Left colon (tissue), 2 donors: ENCODE measurements at regions not wholly inside any gene's neighbourhood (a gene's known extent, or its start where the extent isn't known, plus 50 kb on each side); places are given as distances from the start of the nearest gene placed in this dataset.
"Not testable (repeated sequence)": the region's sequence is repeated elsewhere in the genome, so short reads cannot be mapped to it uniquely, and the experiment has no call there.

Source experiments
- ATAC-seq: fragments of 200-7000 bp; cut with Tn5 transposase; one replicate; pipeline ENCODE4 v1.9.1; 2020; ENCODE audit warnings: mild to moderate bottlenecking, moderate library complexity
- DNase-seq, 2 donors: peaks; one replicate each; pipeline ENCODE4 v3.0.0-alpha.2; 2020
- intact Hi-C, 2 donors: fragments of 100-400 bp; cut with DNase I in 1 of 2; cut with micrococcal nuclease in 1 of 2; formaldehyde crosslinking; loops; one replicate each; pipeline versions ENCODE4 v1.11.2 to v1.14.0; 2022; cut with DNase I, micrococcal nuclease
- donor health status: DM: no; HTN: no; CAD: no.
- donor health status: DM: yes; HTN: yes; CAD: no.

GRCh38 chr1:166471359-166471758 is 304.6 kb upstream of the FAM78B start:
- DNase-seq: no peak
- intact Hi-C loops: loop anchor here in 1 of 2 donors (10.0 kb wide), 1 partner anchor 537 kb away; no protein-coding TSS in a partner anchor
- ATAC-seq: no peak

DNA sequence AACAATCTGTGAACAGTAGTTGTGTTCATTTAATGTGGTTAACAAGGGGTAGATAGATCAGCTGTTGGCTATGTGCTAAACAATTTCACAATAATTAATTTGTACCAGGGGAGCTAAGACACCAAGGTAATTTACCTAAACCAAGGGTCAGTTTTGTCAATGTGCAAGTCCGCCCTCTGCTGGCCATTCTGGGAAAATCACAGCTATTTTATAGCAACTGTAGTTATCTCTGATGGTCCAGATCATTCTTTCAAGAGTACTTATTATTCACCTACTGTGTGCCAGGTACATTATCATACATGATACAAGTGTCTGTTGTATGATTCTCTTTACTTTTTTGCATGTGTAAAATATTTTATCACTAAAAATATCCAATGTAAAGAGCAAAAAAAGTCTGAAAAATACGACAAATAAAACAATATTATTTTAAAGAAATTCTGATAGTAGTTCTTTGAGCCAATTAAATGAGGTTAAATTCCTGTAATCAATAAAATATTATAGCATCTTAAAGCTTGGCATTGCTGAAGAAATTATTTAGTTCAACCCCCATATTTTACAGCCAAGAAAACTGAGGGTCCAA is 312.3 kb upstream of the FAM78B start:
- DNase-seq (peak in 1 of 2 donors; percentile 57), ATAC-seq (peak; percentile 45)
- intact Hi-C loops: loop anchor here in 1 of 2 donors (10.0 kb wide), 1 partner anchor 544 kb away; no protein-coding TSS in a partner anchor

- ATAC-seq (no peak), DNase-seq (no peak)
- intact Hi-C loops: no loop called here
These were observed 317.7 kb upstream of the FAM78B start for GRCh38 chr1:166484471-166484870.

DNA sequence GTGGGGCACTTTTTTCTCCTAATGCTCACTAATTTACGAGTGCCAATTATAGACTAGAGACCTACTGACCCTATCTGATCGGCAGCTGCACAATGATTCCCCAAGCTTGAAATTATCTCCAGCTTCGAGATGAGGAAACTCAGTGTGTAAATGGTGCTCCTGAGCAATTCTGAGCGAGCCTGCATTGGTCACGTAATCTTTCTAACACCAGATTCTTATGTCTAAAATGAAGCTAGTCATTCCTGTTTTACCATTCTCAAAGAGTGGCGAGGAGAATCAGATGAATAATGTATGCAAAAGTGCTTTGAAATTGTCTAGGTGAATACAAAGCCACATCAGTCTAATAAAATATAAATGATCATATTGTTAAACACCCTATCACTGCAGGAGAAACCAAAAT is 318.1 kb upstream of the FAM78B start:
- intact Hi-C loops: no loop called here
- no peak for DNase-seq
- no peak for ATAC-seq

DNA sequence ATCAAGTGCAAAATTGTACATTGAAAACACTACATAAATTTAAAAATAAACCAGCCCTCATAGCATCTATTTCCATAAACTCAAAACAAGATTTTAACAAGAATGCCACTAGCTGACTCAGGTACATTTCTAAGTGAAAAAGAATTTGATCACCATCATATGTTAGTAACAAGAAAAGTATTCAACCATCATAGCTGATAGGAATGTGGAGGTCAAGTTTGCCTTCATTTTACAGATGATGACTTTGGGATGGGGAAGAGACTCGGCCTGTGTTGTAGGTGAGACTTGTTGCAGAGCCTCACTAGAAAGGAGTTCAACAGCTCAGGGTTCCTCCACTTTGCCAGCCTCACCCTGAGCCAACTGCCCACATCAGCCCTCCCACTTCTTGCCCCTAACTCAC is 318.8 kb upstream of the FAM78B start:
- no peak for DNase-seq
- ATAC-seq: no peak
- intact Hi-C loops: no loop called here

DNA sequence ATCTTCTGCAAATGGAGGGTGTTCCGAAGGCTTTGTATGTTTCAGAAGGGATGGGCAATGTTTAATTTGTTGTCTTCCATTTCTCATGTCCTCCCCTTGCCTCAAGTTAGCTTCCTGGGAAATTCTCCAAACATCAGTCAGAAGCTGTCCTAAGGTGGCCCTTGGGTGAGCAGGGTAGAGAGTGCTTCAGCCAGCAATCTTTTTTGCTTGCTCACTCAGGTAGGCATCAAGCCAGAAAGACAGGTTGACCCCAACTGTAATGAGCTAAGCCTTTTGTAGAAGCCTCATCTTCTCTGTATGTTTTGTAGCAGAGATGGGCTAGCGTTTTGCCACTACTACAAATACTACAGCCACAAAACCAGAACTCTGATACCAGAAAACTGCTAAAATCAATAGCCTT is 321.5 kb upstream of the FAM78B start:
- no peak for ATAC-seq

GRCh38 chr1:166489356-166489669 is 322.5 kb upstream of the FAM78B start:
- DNase-seq (no peak), ATAC-seq (no peak)
- intact Hi-C loops: no loop called here

More for the DNA sequence above, 321.5 kb upstream of the FAM78B start:
- intact Hi-C loops: no loop called here
- no peak for DNase-seq

GRCh38 chr1:166489670-166490436 is 323.1 kb upstream of the FAM78B start:
- ATAC-seq: peak; percentile 87
- intact Hi-C loops: no loop called here

GRCh38 chr1:166490437-166490991 is 323.7 kb upstream of the FAM78B start:
- DNase-seq: no peak
- ATAC-seq: no peak
- intact Hi-C loops: no loop called here

More at GRCh38 chr1:166489670-166490436, 323.1 kb upstream of the FAM78B start:
- DNase-seq: peak; percentile 32

DNA sequence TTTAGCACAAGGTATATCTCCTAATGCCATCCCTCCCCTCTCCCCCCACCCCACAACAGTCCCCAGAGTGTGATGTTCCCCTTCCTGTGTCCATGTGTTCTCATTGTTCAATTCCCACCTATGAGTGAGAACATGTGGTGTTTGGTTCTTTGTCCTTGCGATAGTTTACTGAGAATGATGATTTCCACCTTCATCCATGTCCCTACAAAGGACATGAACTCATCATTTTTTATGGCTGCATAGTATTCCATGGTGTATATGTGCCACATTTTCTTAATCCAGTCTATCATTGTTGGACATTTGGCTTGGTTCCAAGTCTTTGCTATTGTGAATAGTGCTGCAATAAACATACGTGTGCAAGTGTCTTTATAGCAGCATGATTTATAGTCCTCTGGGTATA is 327.0 kb upstream of the FAM78B start:
- intact Hi-C loops, DNase-seq, ATAC-seq: not testable (repeated sequence)

DNA sequence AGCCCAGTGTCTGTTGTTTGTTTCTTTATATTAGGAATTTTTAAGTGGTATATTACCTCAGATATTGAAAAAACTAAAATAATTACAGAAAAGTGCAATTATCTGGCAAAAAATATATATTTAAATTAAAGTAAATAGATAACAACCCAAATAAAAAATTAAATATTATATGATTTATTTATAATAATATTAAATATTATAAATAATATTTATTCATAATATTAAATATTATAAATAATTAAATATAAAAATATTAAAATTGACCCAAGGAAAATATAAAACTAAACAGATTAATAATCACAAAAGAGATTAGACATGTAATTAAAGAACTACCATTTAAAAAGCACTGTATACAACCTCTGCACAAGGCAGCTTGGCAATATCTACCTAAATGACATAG is 331.9 kb upstream of the POGK start:
- intact Hi-C loops: no loop called here
- ATAC-seq: no peak
- no peak for DNase-seq

DNA sequence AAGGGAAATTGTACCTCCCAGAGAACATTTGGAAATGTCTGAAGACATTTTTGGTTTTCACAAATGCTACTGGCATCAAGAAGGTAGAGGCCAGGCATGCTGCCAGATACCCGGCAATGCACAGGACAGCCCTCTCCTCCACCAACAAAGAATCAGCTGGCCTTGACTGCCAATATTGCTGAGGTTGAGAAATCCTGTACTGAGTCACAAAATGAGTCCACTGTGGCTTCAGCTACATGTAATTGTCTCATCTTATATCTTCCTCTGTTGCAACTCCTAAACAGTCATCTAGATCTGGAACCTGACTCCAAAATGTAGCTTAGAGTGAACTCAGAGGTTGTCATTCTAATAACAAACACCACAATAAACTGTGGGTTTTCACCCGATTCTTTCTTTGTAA is 327.5 kb upstream of the POGK start:
- intact Hi-C loops: no loop called here
- ATAC-seq: no peak
- no peak for DNase-seq

- intact Hi-C loops: no loop called here
- ATAC-seq: no peak
- DNase-seq: no peak
These were observed 325.2 kb upstream of the POGK start for GRCh38 chr1:166514067-166514466.

GRCh38 chr1:166527752-166528151 is 311.5 kb upstream of the POGK start:
- ATAC-seq (no peak), DNase-seq (no peak)
- intact Hi-C loops: no loop called here

GRCh38 chr1:166538646-166539045 is 300.6 kb upstream of the POGK start:
- intact Hi-C loops: no loop called here
- no peak for DNase-seq
- ATAC-seq: no peak

DNA sequence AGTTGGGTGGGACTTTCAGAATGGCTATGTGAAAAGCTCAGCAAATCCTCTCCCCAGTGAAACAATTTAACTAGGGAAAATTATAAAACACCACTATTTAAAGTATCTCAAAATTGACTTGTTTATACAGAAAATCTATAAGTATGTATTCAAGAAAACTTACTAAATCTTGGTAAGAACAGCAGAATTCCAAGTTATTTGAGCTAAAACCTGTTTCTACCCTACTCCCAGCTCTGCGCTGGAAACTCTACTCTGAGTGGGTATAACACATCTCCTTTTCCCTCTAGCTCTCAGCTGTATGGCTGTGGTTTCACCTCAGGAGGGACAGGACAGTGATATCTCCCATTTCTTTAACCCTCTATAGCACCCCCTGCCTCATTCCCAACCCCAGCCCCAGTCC is 295.2 kb upstream of the POGK start:
- intact Hi-C loops: no loop called here
- ATAC-seq (no peak), DNase-seq (no peak)

GRCh38 chr1:166544561-166544960 is 294.7 kb upstream of the POGK start:
- no peak for DNase-seq
- intact Hi-C loops: no loop called here
- no peak for ATAC-seq

DNA sequence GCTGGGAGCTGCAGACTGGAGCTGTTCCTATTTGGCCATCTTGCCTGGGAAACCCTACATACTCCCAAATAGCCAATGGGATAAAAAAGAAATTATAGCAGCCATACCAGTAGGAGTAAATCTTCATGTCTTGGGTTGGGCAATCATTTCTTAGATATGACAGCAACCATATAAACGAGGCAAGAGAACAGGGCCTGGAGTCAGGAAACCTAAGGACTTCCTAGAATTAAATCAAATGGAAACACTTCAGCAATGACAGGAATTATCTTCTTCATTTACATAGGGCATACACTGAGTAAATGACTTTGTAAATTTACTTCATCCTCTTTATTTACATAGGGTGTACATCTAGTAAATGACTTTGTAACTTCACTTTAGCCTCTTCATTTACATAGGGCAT is 286.6 kb upstream of the POGK start:
- intact Hi-C loops: no loop called here
- no peak for ATAC-seq

GRCh38 chr1:166570954-166571353 is 268.3 kb upstream of the POGK start:
- intact Hi-C loops: no loop called here
- no peak for ATAC-seq
- DNase-seq: no peak

More for the DNA sequence above, 286.6 kb upstream of the POGK start:
- no peak for DNase-seq

- ATAC-seq (no peak), DNase-seq (no peak)
- intact Hi-C loops: no loop called here
These were observed 266.1 kb upstream of the POGK start for GRCh38 chr1:166573199-166573598.
